ENCODE measurements at regions not wholly inside any gene's neighbourhood (a gene's known extent, or its start where the extent isn't known, plus 50 kb on each side); places are given as distances from the start of the nearest gene placed in this dataset.

DNA sequence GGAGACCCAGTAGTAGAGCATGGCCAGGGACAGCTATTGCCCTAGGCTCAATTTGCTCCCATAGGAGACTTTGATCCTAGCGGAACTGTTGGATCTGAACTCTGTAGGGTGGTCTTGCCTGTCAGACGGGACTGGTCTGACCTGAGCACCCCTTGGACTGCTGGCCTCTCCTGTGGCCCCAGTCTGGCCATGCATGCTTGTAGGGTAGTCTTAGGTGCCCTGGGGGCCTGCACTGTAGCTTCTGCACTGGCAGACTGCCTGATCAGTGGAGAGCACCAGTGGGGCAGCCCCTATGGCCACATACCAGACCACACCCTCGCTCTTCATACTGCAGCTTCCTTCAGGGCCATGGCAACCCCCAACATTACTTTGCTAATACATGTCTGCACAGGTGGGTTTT is 396.1 kb upstream of the GRAMD2B start:
- TF ChIP-seq, protein P1, sequence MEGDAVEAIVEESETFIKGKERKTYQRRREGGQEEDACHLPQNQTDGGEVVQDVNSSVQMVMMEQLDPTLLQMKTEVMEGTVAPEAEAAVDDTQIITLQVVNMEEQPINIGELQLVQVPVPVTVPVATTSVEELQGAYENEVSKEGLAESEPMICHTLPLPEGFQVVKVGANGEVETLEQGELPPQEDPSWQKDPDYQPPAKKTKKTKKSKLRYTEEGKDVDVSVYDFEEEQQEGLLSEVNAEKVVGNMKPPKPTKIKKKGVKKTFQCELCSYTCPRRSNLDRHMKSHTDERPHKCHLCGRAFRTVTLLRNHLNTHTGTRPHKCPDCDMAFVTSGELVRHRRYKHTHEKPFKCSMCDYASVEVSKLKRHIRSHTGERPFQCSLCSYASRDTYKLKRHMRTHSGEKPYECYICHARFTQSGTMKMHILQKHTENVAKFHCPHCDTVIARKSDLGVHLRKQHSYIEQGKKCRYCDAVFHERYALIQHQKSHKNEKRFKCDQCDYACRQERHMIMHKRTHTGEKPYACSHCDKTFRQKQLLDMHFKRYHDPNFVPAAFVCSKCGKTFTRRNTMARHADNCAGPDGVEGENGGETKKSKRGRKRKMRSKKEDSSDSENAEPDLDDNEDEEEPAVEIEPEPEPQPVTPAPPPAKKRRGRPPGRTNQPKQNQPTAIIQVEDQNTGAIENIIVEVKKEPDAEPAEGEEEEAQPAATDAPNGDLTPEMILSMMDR (IDR thresholded peaks at IDR 0.05), result no peak
- TF ChIP-seq POLR2A (IDR thresholded peaks at IDR 0.05; ENCODE audit: low read depth), result no peak

Measured in esophagus muscularis mucosa (tissue), 3 donors.